GM19240 (cell line): ENCODE measurements at regions not wholly inside any gene's neighbourhood (a gene's known extent, or its start where the extent isn't known, plus 50 kb on each side); places are given as distances from the start of the nearest gene placed in this dataset.
"Not testable (repeated sequence)": the region's sequence is repeated elsewhere in the genome, so short reads cannot be mapped to it uniquely, and the experiment has no call there.

Experiments
- DNase-seq: peaks from one replicate; pipeline ENCODE4 v3.0.0; 2011; ENCODE audit warnings: low spot score; ENCODE audit not compliant: insufficient read length

DNA sequence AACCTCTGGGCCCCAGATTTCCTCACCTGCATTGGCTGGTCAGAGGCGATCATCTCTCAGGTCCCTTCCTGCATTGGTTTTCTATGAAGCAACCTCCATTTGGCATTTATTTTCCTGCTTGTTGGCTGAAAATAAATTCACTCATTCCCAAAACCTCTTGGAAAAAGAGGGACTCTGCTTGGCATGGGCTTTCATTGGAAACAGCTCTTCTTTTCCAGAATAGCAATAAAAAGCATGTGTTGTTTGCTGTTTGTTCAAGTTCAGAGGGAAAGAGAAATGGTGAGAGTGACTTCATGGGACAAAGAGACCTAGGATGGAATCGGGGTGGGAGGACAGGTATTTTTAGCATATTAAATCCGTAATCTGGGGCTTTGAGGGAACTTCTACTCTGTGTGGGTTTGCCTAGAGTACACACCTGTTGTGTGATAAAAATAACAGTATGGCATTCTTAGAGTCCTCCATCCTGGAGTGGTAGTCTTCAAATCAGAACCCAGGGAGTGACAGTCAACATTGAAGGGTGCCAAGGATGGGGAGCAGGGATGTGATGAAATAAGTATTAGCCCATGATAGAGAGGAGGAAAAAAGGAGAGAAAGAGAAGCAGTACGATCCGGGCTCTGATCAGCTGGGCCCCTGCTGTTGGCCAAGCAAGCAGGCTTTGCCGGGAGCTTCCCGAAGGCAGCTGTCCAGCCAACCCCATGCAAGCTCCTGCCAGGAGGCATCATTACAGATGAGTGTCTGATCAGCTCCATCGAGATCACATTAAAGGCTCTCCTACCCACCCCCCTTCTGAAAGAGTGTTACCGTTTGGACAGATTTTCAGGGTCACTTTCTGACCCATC, 131.9 kb upstream of the NFIA start:
- DNase-seq, result no peak

DNA sequence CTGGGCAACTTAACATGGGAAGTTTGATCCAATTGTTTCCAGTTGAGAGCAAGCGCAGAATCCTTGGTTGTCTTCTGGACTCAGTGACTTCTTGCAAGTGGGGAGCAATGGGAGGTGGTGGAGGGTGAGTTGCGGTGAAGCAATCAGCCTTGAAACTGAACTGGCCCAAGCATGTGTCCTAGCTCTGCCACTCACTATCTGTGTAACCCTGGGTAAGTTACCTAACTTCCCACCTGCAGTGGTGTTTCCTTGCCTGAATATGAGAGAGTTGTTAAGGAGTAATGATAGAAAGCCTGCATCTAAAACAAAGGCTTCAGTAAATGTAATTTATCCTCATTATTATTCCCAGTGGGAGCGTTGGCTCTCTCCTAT, 132.5 kb upstream of the NFIA start:
- DNase-seq, result no peak

DNA sequence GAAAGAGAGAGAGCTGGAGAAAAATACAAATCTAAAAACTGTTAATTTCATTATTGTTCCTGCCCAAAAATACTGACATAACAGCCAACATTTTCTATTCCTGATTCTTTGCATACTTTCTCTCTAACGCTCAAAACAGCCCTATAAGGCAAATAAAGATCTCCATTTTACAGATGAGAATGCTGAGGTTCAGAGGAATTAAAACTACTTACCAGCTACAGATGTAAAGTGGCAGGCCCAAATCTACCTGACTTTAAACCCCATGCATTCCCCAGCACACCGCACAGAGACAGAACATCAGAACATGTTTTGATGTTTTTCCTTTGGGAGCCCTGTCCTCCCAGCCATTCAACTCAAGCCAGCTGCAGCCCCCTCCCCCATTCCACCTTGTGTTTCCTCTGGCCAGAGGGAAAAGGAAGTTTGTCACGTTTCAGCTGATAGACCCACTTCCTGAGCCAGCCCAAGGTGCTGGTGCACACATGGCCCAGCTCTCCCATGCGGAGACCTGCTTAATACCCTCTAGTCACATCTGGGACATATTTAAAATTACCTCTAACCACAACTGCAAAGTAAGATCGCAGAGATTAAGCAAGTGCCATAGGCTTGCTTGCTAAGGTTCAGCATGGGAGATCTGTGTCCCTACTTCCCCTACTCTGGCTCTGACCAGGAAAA, 133.1 kb upstream of the NFIA start:
- DNase-seq, result no peak

DNA sequence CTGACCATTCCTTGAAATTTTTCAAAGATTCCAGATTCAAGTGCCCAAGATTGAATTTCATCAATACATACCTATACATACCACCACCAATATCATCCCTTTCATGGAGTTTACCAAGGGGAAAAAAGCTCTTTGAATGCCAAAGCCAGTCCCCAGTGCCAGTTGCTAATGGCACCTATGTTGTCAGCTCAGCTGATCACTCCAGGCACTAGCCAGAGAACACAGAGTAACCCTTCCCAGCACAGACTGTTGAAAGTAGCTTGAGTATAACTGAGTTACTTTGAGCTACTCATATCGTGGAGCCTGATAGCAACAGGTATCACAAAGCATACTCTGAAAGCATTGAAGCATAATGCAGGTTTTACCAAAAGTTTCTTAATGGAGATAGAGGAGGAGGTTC, 133.9 kb upstream of the NFIA start:
- DNase-seq, result no peak

DNA sequence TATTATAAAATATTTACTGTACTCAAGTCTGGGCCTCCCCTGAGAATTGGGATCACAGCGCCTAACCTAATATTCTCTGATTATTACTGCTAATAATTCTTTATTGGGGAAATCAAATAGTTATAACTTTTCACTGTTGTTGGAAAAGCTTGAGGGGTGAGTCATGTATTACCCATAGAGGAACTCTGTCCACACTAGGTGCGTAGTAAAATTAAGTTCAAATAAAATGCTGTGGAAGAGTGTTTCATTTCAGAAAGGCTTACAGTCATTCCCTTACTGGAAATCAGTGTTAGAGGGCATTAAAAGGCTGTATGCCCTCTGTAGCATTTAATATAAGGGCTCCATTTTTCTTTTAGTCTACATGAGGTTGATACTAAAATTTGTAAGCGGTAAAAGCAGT, 135.0 kb upstream of the NFIA start:
- no peak for DNase-seq

DNA sequence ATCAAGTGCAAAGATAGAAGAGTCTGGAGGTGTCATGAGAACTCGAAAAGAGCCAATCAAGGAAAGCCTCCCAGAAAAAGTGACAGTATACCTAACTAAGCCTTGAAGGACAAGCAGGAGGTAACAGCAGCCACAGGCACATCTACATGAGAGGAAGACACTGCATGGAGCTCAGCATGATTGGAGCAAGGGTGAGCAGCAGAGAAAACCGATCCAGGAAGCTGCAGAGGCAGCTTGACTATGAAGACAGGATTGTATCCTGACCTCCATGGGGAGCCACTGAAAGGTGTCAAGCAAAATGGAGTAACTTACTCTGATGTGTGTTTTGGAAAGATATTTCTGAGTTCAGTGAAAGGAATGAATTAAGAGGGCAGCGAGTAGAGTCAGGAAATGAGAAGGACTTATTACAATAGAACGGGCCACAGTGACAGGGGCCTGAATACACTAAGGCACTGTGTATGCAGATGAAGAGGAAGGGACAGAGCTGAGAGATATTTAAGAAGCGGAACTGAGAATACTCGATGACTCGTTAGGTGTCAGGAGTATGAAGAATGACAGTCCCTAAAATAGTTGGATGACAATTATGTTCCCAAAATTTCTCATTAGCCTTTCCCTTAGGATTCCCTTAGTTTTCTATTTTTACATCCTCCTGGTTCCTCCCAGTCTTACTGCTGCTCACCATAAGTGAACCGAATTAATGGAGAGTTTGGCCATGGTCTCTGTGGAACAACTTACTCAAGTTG, 139.3 kb upstream of the NFIA start:
- DNase-seq, result no peak

DNA sequence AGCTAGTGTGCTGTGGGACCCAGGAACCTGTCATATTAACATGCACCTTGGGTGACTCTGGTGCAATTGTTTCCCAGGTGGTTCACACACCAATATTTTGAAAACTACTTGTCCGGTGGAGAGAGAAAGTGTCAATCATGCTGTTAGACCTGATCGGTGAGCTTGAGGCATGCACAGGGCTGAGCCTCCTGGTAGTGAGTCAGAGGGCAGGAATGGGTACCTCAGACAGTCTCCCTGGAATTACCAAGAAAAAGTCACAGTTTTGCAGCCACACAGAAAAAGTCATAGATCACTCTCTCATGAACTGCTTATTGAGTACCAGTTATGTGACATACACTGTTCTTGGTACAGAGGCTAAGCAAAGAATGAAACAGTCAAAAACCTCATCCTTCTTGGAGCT, 140.1 kb upstream of the NFIA start:
- DNase-seq, result no peak

DNA sequence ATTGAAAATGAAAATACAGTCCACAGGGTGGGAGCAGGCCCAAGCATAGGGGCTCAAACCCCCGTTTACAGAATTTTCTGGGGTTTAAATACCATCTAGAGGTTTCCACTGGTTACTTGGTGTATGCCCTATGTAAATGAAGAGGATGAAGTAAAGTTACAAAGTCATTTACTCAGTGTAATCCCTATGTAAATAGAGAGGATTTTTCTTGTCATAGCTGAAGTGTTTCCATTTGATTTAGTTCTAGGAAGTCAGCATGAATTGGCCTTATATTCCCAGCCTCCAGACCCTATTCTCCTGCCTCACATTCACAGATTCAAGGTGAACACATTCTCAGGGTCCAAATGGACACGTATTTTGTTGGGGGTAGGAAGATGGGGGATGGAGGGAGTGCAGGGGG, 141.7 kb upstream of the NFIA start:
- DNase-seq, result not testable (repeated sequence)

DNA sequence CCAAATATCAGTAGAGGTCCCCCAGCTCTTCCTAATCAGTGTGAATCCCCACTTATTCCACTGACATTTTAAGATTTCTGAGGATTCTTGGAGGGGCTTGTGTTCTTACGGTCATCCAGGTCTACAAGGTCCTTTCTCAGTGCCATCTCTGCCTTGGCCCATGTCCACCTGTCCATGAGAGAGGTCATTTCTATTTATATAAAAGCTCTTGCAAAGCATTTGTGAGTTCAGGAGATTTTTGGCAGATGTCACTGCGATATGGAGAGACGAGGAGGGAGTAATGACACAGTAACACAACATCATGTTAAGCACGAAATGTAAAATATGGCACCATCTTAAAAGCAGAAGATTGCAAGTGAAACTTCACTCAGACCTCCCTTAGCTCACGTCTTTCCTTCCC, 144.6 kb upstream of the NFIA start:
- DNase-seq, result no peak

DNA sequence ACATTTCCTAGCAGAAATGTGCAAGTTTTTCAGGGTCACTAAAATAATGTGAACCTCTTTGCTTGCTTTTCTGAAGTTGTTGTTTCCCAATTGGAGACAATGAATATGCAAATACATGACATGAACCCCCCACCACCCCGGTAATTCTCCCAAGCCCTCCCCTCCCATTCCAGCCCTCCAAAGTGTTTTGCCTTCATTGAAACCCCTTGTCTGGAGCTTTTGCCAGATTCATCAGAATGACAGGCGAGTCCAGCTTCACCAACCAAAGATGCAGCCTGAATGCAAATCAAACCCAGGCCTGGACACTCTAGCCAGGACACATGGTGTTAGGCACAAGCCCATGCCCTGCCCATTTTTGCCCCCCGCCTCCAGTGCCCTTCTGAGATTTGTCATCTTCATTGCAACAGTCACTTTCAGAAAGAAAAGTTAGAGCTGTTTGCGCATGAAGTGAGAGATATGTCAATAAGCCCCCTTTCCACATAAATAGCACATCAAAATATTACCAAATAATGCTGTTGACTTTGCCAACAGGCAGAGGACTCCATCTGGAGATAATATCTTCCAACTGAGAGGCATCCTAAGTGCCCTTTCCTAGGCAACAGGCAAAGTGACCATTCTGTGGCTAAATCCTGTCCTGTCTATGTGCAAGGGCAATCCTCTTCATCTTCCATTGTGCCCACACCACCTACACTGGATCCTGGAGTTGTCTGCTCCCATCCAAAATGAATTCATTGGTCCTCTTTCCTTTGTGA, 145.6 kb upstream of the NFIA start:
- DNase-seq, result no peak

DNA sequence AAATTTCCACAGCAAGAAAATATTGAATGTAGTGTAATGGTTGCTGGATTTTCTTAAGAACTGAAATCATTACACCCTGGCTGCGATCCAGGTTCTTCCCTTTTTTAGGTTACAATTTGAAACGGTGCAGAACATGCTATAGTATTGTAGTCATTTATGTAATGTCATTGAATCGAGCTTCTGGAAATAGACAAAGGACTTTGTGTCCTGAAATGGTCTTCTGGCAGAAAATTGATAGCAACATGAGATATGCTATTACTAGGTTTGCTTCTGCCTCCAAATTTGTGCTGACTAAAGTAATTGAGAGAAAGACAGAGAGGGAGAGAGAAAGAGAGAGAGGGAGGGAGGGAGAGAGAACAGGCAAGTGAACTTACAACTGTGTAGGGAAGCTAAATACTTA, 146.2 kb upstream of the NFIA start:
- no peak for DNase-seq

DNA sequence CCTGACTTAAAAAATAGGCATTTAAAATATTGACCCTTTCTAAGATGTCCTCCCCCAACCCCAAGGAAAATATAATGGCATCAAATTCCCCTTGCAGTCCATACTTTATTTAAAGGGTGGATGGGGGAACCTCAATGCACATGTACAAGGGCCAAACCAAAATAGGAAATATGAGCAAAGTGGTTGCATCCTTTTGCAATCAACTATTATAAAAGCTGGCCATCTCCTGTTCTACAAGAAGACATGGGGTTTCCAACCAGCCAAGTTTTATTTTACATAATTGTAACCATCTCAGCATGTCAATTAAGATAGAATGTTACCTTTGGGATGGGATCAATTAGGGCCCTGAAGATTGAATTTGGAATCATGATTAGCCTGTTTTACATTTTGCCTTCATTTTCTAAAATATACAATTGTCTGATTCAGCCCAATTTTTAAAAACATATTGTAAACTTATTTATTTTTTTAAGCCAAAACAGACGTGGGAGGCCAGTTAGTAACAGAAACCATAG, 146.7 kb upstream of the NFIA start:
- no peak for DNase-seq

DNA sequence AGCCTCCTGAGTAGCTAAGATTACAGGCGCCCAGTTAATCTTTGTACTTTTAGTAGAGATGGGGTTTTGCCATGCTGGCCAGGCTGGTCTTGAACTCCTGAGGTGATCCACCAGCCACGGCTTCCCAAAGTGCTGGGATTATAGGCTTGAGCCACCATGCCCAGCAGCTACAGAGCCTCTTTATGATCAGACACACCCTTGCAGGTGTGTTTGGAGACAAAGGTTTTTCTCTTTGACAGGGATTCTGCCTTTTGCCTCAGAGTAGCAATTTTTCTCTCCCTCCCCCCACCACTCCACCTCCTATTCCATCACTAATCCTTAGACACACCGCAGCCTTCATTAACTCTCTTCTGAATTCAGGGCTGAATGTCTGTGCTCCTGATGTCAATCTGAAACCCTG, 152.2 kb upstream of the NFIA start:
- DNase-seq, result no peak

DNA sequence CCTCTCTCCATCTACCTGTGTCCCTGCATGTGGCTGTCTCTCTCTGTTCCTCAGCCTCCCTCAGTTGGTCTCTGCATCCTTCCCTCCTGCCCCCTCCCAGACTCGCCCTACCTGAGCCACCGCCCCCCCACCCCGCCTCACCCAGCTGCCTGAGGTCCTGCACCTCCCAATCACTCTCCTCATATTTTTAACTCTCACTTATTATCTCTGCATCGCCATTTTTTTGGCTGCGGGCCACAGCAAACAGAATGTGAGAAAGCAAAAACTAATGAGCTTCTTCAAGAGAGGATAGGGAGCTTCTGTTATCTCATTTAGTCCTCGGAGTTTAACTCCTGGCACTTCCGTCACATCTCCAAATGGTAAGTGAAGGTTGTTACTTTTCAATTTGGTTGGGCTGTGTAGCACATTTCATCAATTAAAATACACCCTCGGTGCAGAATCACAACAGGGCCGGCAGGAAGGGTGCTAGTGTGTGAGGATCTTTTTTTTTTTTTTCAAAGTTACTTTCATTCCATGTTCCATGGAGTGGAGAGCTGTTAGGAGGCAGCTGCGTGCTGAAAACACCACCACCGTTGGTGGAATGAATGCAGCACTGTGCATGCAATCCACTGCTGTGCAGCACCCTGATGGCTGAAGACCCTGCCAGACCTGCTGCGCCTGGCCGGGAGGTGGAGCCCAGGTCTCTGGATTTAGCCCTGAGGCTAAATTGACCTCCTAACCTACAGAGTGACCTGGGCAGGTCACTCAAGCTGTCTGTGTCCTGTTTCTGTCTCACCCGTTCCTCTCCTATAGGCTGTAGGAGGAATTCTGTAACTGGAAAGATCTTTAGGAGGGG, 157.2 kb upstream of the NFIA start:
- DNase-seq, result no peak

DNA sequence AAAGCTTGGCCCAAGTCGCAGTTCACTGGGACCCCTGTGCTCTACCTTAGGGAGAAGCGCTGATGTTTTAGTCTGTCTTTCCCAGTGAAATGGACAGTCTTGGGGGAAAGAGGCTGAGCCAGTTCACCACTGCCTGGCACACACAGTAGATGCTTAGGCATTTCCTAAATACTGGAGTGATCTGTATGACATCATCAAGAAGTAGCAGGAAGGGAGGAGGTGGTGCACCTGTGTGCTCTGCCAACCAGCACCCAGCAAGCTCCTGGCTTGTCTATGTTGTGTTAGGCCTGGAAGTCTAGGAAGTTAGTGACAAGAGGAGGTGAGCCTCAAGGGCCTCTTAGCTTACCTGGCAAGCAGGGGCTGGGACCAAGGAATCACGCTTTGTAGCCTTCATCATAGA, 158.2 kb upstream of the NFIA start:
- no peak for DNase-seq

DNA sequence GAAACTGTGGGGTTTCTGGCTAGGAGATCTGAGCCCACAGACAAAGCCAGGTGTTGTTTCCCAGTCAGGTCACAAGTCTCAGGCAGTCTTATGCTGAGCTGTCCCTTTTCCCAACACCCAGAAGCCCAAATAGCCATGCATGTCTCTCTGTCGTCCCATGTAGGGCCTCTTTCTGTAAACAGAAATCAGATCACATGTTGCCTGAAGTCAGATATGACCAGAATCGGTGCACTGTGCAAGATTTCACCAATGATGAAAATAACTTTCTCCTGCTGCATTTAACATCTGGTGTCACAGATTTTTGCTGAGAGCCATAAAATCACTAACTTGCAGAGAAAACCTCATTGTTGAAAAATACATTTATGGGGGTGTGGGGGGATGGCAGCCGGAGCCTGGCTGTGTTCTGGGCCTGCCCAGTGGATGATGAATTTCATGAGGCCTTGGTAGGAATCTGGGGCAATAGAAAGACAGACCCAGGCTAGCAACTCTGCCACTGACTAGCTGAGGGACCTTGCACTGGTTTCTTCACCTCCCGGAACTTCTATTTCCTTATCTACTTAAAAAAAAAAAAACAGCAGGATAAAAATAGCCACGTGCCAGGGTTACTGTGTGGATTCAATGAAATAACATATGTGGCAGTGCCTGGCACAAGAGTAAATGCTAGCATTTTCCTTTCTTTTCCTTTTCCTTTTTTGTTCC, 158.8 kb upstream of the NFIA start:
- no peak for DNase-seq

DNA sequence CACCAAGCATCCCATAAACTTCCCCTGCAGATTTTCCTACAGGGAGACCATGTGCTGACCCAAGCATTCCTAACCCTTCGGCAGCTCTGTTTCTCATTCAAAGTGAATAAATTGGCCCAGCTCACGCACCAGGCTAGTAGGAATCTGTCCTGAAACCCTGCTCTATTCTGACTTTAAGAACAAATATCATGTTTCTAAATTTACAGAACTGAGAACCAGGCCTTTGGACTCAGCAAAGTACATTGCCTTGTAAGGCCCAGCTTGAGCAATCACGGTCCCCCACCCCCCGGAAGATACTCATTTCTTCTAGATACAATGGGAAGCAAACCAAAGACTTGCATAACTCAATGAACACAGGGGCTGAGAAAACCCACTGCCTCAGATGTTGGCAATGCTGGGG, 160.1 kb upstream of the NFIA start:
- DNase-seq, result no peak

DNA sequence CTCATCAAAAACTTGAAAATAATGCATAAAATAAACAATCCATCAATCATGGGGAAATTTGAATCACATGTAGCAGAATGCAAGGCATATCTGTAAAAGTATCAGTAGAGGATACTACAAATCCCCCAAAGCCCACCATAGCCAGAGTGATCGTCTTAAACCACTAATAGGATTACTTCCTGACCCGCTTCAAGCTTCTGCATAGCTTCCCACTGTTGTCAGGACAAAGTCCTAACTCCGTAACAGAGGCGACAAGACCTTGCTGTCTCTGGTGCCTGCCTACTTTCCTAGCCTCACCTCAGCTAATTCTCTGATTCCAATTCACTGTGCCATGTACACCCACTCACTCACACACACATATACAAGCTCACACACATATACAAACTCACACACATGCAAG, 161.2 kb upstream of the NFIA start:
- DNase-seq, result no peak

DNA sequence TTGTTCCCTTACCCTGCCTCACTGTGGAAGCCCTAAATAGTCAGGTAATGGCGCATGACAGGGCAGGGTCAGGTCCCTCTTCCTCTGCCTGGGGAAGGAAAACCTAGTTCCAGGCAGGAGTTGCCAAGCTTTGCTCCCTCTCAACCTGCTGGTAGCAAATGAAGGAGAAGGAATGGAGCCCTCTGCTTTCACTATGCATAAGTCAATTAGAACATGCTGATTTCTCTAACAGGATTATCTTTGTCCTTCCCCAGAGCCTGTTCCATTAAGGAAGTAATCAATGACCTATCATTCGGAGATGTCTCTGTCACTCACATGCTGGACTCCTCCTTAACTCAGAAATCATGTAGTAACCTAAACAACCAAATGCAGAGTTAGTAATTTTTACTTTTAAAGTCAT, 161.8 kb upstream of the NFIA start:
- DNase-seq, result no peak

DNA sequence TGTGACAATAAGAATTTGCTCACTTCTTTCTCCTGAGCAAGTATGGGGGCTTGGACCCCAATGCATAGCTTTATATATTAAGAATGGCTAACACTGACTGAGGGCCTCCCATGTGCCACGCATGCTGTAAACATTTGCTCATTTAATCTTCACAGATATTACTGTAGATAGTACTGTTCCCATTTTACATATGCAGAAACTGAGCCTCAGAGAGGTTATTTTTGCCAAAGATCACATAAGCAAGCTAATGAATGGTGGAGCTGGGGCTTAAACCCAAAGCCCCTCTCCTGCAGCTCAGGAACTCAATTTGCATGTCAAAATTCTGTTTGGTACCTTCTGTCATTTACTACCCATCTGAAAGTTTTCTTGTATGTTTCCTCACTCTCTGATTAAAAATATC, 163.5 kb upstream of the NFIA start:
- no peak for DNase-seq
